Tibial artery (tissue), 4 donors: ENCODE measurements at regions not wholly inside any gene's neighbourhood (a gene's known extent, or its start where the extent isn't known, plus 50 kb on each side); places are given as distances from the start of the nearest gene placed in this dataset.

Source experiments
- DNase-seq, 2 donors: peaks; one replicate each; pipeline ENCODE4 v3.0.0-alpha.2; 2019
- H3K27ac ChIP-seq, 2 donors: fragments of 200-600 bp; sonication (generic) in 1 of 2; 1 replicate in 1 of 2; 2 replicates in 1 of 2; pipeline ENCODE4 v1.5.1; 2018 to 2019; ENCODE audit warnings: mild to moderate bottlenecking in 1 of 2
- H3K27me3 ChIP-seq, 2 donors: fragments of 200-600 bp; sonication (generic) in 1 of 2; one replicate each; pipeline versions ENCODE4 v1.5.1 to v1.6.0; 2016 to 2019
- H3K36me3 ChIP-seq, 3 donors: fragments of 200-600 bp; sonication (generic) in 2 of 3; one replicate each; pipeline ENCODE4 v1.5.1; 2016 to 2019; ENCODE audit warnings: mild to moderate bottlenecking in 2 of 3
- H3K4me1 ChIP-seq, 4 donors: fragments of 200-600 bp; sonication (generic) in 2 of 4; 1 replicate in 3 of 4; 2 replicates in 1 of 4; pipeline ENCODE4 v1.5.1; 2016 to 2019
- H3K4me3 ChIP-seq, 2 donors: fragments of 200-600 bp; sonication (generic) in 1 of 2; 1 replicate in 1 of 2; 2 replicates in 1 of 2; pipeline ENCODE4 v1.5.1; 2018 to 2019; ENCODE audit warnings: mild to moderate bottlenecking in 2 of 2
- H3K9me3 ChIP-seq, 3 donors: fragments of 200-600 bp; sonication (generic) in 1 of 3; one replicate each; pipeline ENCODE4 v1.5.1; 2016 to 2019
- CTCF ChIP-seq, 2 experiments: fragments of 200-600 bp in 1 of 2; fragments of 450-650 bp in 1 of 2; IDR thresholded peaks; one replicate each; pipeline ENCODE4 v1.5.1; 2017 to 2019; ENCODE audit warnings: antibody characterized with exemption in 2 of 2, mild to moderate bottlenecking in 1 of 2, moderate library complexity in 1 of 2
- intact Hi-C: fragments of 100-400 bp; cut with DNase I; formaldehyde crosslinking; loops from one replicate; pipeline ENCODE4 v1.15.0; 2023; ENCODE audit warnings: low total_unique reads

- H3K9me3 ChIP-seq, result no peaks in the 10 kb centered on the region
- DNase-seq, result no peak
- intact Hi-C loops, result no loop called here
- no peak for TF ChIP-seq CTCF (IDR thresholded peaks at IDR 0.05)
- H3K4me3 ChIP-seq, result no peak overlapping the region
- H3K27ac ChIP-seq, result no peak overlapping the region
- peaks cover 0 to 38% (median 19%) of the 10 kb centered on the region in 4 donors for H3K4me1 ChIP-seq
- no peaks in the 10 kb centered on the region for H3K36me3 ChIP-seq
- H3K27me3 ChIP-seq, result no peaks in the 10 kb centered on the region
Measured at GRCh38 chr18:10143596-10143995, 229.8 kb downstream of the VAPA start.

GRCh38 chr18:10145546-10145945 is 231.7 kb downstream of the VAPA start:
- no peak for TF ChIP-seq CTCF (IDR thresholded peaks at IDR 0.05)
- DNase-seq, result no peak
- no peaks in the 10 kb centered on the region for H3K36me3 ChIP-seq
- intact Hi-C loops, result no loop called here
- H3K9me3 ChIP-seq, result no peaks in the 10 kb centered on the region
- no peaks in the 10 kb centered on the region for H3K27me3 ChIP-seq
- peaks cover 0 to 35% (median 19%) of the 10 kb centered on the region in 4 donors for H3K4me1 ChIP-seq
- H3K27ac ChIP-seq, result no peak overlapping the region
- no peak overlapping the region for H3K4me3 ChIP-seq

- intact Hi-C loops, result no loop called here
- no peak overlapping the region for H3K27ac ChIP-seq
Measured at GRCh38 chr18:10147226-10147625, 233.4 kb downstream of the VAPA start.

GRCh38 chr18:10147752-10148151 is 233.9 kb downstream of the VAPA start:
- peak in 1 of 2 donors; percentile 29 for DNase-seq
- H3K4me3 ChIP-seq, result no peak overlapping the region
- intact Hi-C loops, result no loop called here
- H3K9me3 ChIP-seq, result no peaks in the 10 kb centered on the region
- no peaks in the 10 kb centered on the region for H3K36me3 ChIP-seq
- peaks cover 0 to 14% (median 6%) of the 10 kb centered on the region in 4 donors for H3K4me1 ChIP-seq
- no peak for TF ChIP-seq CTCF (IDR thresholded peaks at IDR 0.05)
- no peak overlapping the region for H3K27ac ChIP-seq
- H3K27me3 ChIP-seq, result no peaks in the 10 kb centered on the region

More at GRCh38 chr18:10147226-10147625, 233.4 kb downstream of the VAPA start:
- Histone ChIP-seq H3K4me3 (no peak overlapping the region), H3K4me1 (peaks cover 0 to 19% (median 11%) of the 10 kb centered on the region in 4 donors), H3K9me3 (no peaks in the 10 kb centered on the region), H3K36me3 (no peaks in the 10 kb centered on the region), H3K27me3 (no peaks in the 10 kb centered on the region)
- TF ChIP-seq CTCF (IDR thresholded peaks at IDR 0.05), result no peak
- DNase-seq, result peak in 1 of 2 donors; percentile 55

GRCh38 chr18:10148189-10148929 is 234.5 kb downstream of the VAPA start:
- intact Hi-C loops, result no loop called here
- Histone ChIP-seq H3K4me3 (no peak overlapping the region), H3K9me3 (no peaks in the 10 kb centered on the region), H3K36me3 (no peaks in the 10 kb centered on the region), H3K27me3 (no peaks in the 10 kb centered on the region), H3K4me1 (peaks cover 0 to 8% (median 3%) of the 10 kb centered on the region in 4 donors), H3K27ac (no peak overlapping the region)
- no peak for DNase-seq
- no peak for TF ChIP-seq CTCF (IDR thresholded peaks at IDR 0.05)
